ENCODE measurements at regions not wholly inside any gene's neighbourhood (a gene's known extent, or its start where the extent isn't known, plus 50 kb on each side); places are given as distances from the start of the nearest gene placed in this dataset.

GRCh38 chr3:8261018-8261417 lies 240.6 kb upstream of the LMCD1 start:
- no peak for DNase-seq
- ChIA-PET POLR2A (no interaction called here), CTCF (no interaction called here)
- H3K4me3 Mint-ChIP-seq, result no peak overlapping the region
- Histone ChIP-seq H3K4me3 (ENCODE audit: low read length) (no peak overlapping the region), H3K9me3 (ENCODE audit: control insufficient read depth in 1 of 2, insufficient read depth in 1 of 2, low read length in 2 of 2) (no peaks in the 10 kb centered on the region), H3K4me1 (ENCODE audit: insufficient read depth, low read length) (no peaks in the 10 kb centered on the region), H3K27ac (ENCODE audit: low read depth in 1 of 2, low read length in 2 of 2) (no peak overlapping the region), H3K27me3 (ENCODE audit: control insufficient read depth in 1 of 2, insufficient read depth in 2 of 2, low read length in 2 of 2) (no peaks in the 10 kb centered on the region), H3K36me3 (ENCODE audit: insufficient read depth, low read length) (no peaks in the 10 kb centered on the region)
- H3K27ac Mint-ChIP-seq, result no peak overlapping the region
- no peaks in the 10 kb centered on the region for H3K36me3 Mint-ChIP-seq (ENCODE audit: low read depth)
- no peaks in the 10 kb centered on the region for H3K4me1 Mint-ChIP-seq (ENCODE audit: low read depth)
- peaks cover 2% of the 10 kb centered on the region for H3K9me3 Mint-ChIP-seq
- intact Hi-C loops (cut with DNase I, micrococcal nuclease), result no loop called here
- TF ChIP-seq CTCF (IDR thresholded peaks at IDR 0.05), result no peak
- H3K27me3 Mint-ChIP-seq, result peaks cover 23% of the 10 kb centered on the region
- ATAC-seq (ENCODE audit: poor library complexity), result no peak

- no peaks in the 10 kb centered on the region for H3K36me3 Mint-ChIP-seq (ENCODE audit: low read depth)
- Histone ChIP-seq H3K27me3 (ENCODE audit: control insufficient read depth in 1 of 2, insufficient read depth in 2 of 2, low read length in 2 of 2) (peaks cover 0 to 4% of the 10 kb centered on the region in 2 experiments), H3K9me3 (ENCODE audit: control insufficient read depth in 1 of 2, insufficient read depth in 1 of 2, low read length in 2 of 2) (no peaks in the 10 kb centered on the region), H3K4me3 (ENCODE audit: low read length) (no peak overlapping the region), H3K27ac (ENCODE audit: low read depth in 1 of 2, low read length in 2 of 2) (no peak overlapping the region), H3K36me3 (ENCODE audit: insufficient read depth, low read length) (no peaks in the 10 kb centered on the region), H3K4me1 (ENCODE audit: insufficient read depth, low read length) (no peaks in the 10 kb centered on the region)
- no peak overlapping the region for H3K27ac Mint-ChIP-seq
- H3K9me3 Mint-ChIP-seq, result no peaks in the 10 kb centered on the region
- peaks cover 20% of the 10 kb centered on the region for H3K27me3 Mint-ChIP-seq
- DNase-seq, result no peak
- H3K4me1 Mint-ChIP-seq (ENCODE audit: low read depth), result no peaks in the 10 kb centered on the region
- ChIA-PET POLR2A (no interaction called here), CTCF (no interaction called here)
- no peak overlapping the region for H3K4me3 Mint-ChIP-seq
- no peak for ATAC-seq (ENCODE audit: poor library complexity)
- TF ChIP-seq CTCF (IDR thresholded peaks at IDR 0.05), result no peak
- intact Hi-C loops (cut with DNase I, micrococcal nuclease), result no loop called here
Observed at GRCh38 chr3:8266730-8267131, 234.9 kb upstream of the LMCD1 start.

- Histone ChIP-seq H3K27ac (ENCODE audit: low read depth in 1 of 2, low read length in 2 of 2) (no peak overlapping the region), H3K27me3 (ENCODE audit: control insufficient read depth in 1 of 2, insufficient read depth in 2 of 2, low read length in 2 of 2) (peaks cover 0 to 4% of the 10 kb centered on the region in 2 experiments), H3K9me3 (ENCODE audit: control insufficient read depth in 1 of 2, insufficient read depth in 1 of 2, low read length in 2 of 2) (no peaks in the 10 kb centered on the region), H3K36me3 (ENCODE audit: insufficient read depth, low read length) (no peaks in the 10 kb centered on the region), H3K4me3 (ENCODE audit: low read length) (no peak overlapping the region), H3K4me1 (ENCODE audit: insufficient read depth, low read length) (no peaks in the 10 kb centered on the region)
- H3K4me1 Mint-ChIP-seq (ENCODE audit: low read depth), result no peaks in the 10 kb centered on the region
- CTCF ChIA-PET, result no interaction called here
- POLR2A ChIA-PET, result no interaction called here
- H3K36me3 Mint-ChIP-seq (ENCODE audit: low read depth), result no peaks in the 10 kb centered on the region
- intact Hi-C loops (cut with DNase I, micrococcal nuclease), result no loop called here
- no peak for TF ChIP-seq CTCF (IDR thresholded peaks at IDR 0.05)
- peaks cover 8% of the 10 kb centered on the region for H3K27me3 Mint-ChIP-seq
- DNase-seq (no peak), ATAC-seq (ENCODE audit: poor library complexity) (no peak)
- no peak overlapping the region for H3K27ac Mint-ChIP-seq
- H3K4me3 Mint-ChIP-seq, result no peak overlapping the region
- no peaks in the 10 kb centered on the region for H3K9me3 Mint-ChIP-seq
Observed at GRCh38 chr3:8273479-8273878, 228.1 kb upstream of the LMCD1 start.

Measured in CD4-positive, alpha-beta T cell (primary cell).